ENCODE measurements at regions not wholly inside any gene's neighbourhood (a gene's known extent, or its start where the extent isn't known, plus 50 kb on each side); places are given as distances from the start of the nearest gene placed in this dataset.

GRCh38 chr5:69039829-69040228 lies 54.0 kb upstream of the SLC30A5 start:
- no peak for TF ChIP-seq CTCF (conservative IDR thresholded peaks at IDR 0.05; ENCODE audit: low read depth, low read length)
- no peak for TF ChIP-seq EZH2 (IDR thresholded peaks at IDR 0.05; ENCODE audit: borderline replicate concordance, low read depth, low read length, poor library complexity, severe bottlenecking)

All from A673 (cell line).